Smooth muscle cell (in vitro differentiated cells): ENCODE measurements at regions not wholly inside any gene's neighbourhood (a gene's known extent, or its start where the extent isn't known, plus 50 kb on each side); places are given as distances from the start of the nearest gene placed in this dataset.

Experiments
- DNase-seq: peaks from one replicate; lab custom pipeline; 2025; ENCODE audit not compliant: unreplicated experiment; lab: John Stamatoyannopoulos, UW
- H2AFZ ChIP-seq: fragments of 200-600 bp; sonication (generic); 2 replicates; pipeline ENCODE4 v1.6.0; 2016; ENCODE audit warnings: antibody characterized with exemption, low read depth, mild to moderate bottlenecking
- H3F3A ChIP-seq: fragments of 200-600 bp; sonication (generic); 2 replicates; pipeline ENCODE4 v1.6.0; 2017; ENCODE audit warnings: antibody characterized with exemption, low read depth
- H3K27ac ChIP-seq: fragments of 200-600 bp; sonication (generic); 2 replicates; pipeline ENCODE4 v1.5.1; 2016; ENCODE audit warnings: low read depth, mild to moderate bottlenecking
- H3K27me3 ChIP-seq: fragments of 200-600 bp; sonication (generic); 2 replicates; pipeline ENCODE4 v1.6.1; 2016; ENCODE audit warnings: low read depth, mild to moderate bottlenecking
- H3K36me3 ChIP-seq: fragments of 200-600 bp; sonication (generic); 2 replicates; pipeline ENCODE4 v1.5.1; 2016; ENCODE audit warnings: low read depth
- H3K4me1 ChIP-seq: fragments of 200-600 bp; sonication (generic); 2 replicates; pipeline ENCODE4 v1.5.1; 2016; ENCODE audit warnings: low read depth
- H3K4me2 ChIP-seq: fragments of 200-600 bp; sonication (generic); 2 replicates; pipeline ENCODE4 v1.6.0; 2016; ENCODE audit warnings: mild to moderate bottlenecking
- H3K4me3 ChIP-seq: fragments of 200-600 bp; sonication (generic); 2 replicates; pipeline ENCODE4 v1.5.1; 2016; ENCODE audit warnings: mild to moderate bottlenecking
- H3K79me2 ChIP-seq: fragments of 200-600 bp; sonication (generic); 2 replicates; pipeline ENCODE4 v1.6.0; 2016; ENCODE audit warnings: low read depth, mild to moderate bottlenecking
- H3K9ac ChIP-seq: fragments of 200-600 bp; sonication (generic); 2 replicates; pipeline ENCODE4 v1.6.0; 2016; ENCODE audit warnings: low read depth
- H3K9me3 ChIP-seq: fragments of 200-600 bp; sonication (generic); replicated peaks from 2 replicates; pipeline ENCODE4 v1.5.1; 2016; ENCODE audit warnings: low read depth
- H4K20me1 ChIP-seq: fragments of 200-600 bp; sonication (generic); 2 replicates; pipeline ENCODE4 v1.6.0; 2016; ENCODE audit warnings: low read depth
- WGBS: methylation state at CpG from one replicate; pipeline ENCODE4 v1.1.7; 2016; ENCODE audit warnings: low lambda C conversion rate; 5-methylcytosine and 5-hydroxymethylcytosine counted together
- TF ChIP-seq, protein P1 (sequence below): fragments of 200-600 bp; sonication (generic); IDR thresholded peaks from 2 replicates; pipeline ENCODE4 v1.5.1; 2017; ENCODE audit warnings: borderline replicate concordance, mild to moderate bottlenecking, antibody characterized with exemption; ENCODE audit not compliant: insufficient read depth, poor library complexity, severe bottlenecking

DNA sequence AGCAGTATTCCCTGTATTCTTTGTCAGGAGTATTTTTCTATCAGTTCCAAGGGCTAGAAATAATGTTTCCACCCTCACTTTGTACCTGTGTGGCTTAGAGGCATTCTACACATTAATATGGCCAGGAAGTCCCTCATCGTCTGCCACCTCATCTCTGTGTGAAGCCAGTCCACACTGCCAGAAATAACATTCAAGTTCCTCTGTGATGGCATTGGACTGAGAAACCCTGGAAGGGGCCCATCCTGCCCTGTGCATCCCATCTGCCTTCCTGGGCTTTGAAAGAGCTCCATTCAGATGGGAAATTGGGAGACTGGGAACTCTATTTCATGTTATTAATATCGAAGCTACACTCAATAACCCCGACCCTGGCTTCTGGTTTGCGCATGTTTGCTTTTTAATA, 497.2 kb upstream of the CDH5 start:
- no peaks in the 10 kb centered on the region for H3F3A ChIP-seq
- no peak overlapping the region for H3K4me2 ChIP-seq
- no peaks in the 10 kb centered on the region for H4K20me1 ChIP-seq
- H3K4me3 ChIP-seq: no peak overlapping the region
- no peak overlapping the region for H3K27ac ChIP-seq
- no peak overlapping the region for H3K9ac ChIP-seq
- no peak for DNase-seq
- no peaks in the 10 kb centered on the region for H3K36me3 ChIP-seq
- H3K27me3 ChIP-seq: peaks cover 8% of the 10 kb centered on the region
- TF ChIP-seq, protein P1, sequence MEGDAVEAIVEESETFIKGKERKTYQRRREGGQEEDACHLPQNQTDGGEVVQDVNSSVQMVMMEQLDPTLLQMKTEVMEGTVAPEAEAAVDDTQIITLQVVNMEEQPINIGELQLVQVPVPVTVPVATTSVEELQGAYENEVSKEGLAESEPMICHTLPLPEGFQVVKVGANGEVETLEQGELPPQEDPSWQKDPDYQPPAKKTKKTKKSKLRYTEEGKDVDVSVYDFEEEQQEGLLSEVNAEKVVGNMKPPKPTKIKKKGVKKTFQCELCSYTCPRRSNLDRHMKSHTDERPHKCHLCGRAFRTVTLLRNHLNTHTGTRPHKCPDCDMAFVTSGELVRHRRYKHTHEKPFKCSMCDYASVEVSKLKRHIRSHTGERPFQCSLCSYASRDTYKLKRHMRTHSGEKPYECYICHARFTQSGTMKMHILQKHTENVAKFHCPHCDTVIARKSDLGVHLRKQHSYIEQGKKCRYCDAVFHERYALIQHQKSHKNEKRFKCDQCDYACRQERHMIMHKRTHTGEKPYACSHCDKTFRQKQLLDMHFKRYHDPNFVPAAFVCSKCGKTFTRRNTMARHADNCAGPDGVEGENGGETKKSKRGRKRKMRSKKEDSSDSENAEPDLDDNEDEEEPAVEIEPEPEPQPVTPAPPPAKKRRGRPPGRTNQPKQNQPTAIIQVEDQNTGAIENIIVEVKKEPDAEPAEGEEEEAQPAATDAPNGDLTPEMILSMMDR: no peak
- no peaks in the 10 kb centered on the region for H3K9me3 ChIP-seq
- H2AFZ ChIP-seq: no peak overlapping the region
- 96% methylated on average over 4 of the region's 4 CpGs for WGBS
- no peaks in the 10 kb centered on the region for H3K4me1 ChIP-seq
- H3K79me2 ChIP-seq: no peaks in the 10 kb centered on the region

DNA sequence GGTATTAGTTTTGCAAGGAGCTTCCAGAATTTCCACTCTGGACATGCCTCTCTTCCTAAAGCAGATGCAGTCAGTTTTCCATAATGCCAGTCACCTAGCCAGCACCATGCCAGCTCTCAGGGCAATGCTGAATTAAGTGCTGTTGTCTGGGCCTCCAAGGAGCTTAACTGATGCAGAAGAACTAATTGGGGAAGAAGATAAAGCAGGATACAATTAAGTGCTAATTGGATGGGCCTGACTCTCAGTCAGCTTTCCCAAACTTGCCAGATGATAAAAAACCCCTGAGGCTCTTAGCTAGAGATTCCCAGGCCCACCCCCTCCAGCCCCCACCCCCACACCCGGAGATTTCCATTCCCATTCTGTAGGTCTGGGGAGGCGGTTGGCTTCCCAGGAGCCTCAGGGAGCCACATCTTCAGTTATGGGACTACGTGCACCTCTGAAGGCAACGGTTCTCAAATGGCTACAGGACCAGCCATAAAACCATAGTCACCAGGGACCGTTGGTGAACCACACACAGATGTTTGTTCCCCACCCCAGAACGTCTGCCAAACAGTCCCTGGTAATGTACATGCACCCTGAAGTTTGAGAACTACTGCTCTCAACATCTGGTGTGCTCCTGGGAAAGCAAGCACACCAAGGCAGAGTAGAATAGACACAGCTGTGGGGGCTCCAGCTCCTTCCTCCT, 499.1 kb upstream of the CDH5 start:
- WGBS: 57% methylated on average over 5 of the region's 6 CpGs
- Histone ChIP-seq H3K79me2 (no peaks in the 10 kb centered on the region), H4K20me1 (no peaks in the 10 kb centered on the region), H2AFZ (no peak overlapping the region), H3K36me3 (no peaks in the 10 kb centered on the region), H3K9me3 (no peaks in the 10 kb centered on the region), H3K27me3 (peaks cover 8% of the 10 kb centered on the region), H3K9ac (no peak overlapping the region), H3K4me2 (no peak overlapping the region), H3K4me1 (no peaks in the 10 kb centered on the region), H3F3A (no peaks in the 10 kb centered on the region), H3K27ac (no peak overlapping the region), H3K4me3 (no peak overlapping the region)
- TF ChIP-seq, protein P1: no peak
- no peak for DNase-seq

DNA sequence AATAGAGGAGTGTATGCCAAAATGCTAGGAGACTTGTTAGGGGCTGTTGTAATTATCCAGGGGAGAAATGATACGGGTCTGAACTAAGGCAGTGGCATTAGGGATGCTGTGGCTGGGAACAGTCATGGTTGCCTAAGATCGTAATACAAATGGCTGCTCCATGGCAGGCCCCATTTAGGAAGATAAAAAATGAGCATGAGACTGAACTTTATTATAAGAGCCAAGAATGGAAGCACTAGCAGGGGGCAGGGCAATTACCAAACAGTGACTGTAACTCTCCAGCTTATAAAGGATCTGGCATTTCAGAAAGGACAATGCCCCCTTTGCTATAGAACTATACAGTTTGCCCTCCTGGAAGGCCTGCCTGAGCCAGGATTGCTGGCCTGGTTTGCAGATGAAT, 503.3 kb upstream of the CDH5 start:
- no peaks in the 10 kb centered on the region for H3K4me1 ChIP-seq

More for the DNA sequence above, 503.3 kb upstream of the CDH5 start:
- Histone ChIP-seq H3K27ac (no peak overlapping the region), H3K79me2 (no peaks in the 10 kb centered on the region), H3K27me3 (no peaks in the 10 kb centered on the region), H3K9ac (no peak overlapping the region), H3K4me2 (no peak overlapping the region), H3K4me3 (no peak overlapping the region), H3K9me3 (no peaks in the 10 kb centered on the region), H2AFZ (no peak overlapping the region), H3F3A (no peaks in the 10 kb centered on the region), H4K20me1 (no peaks in the 10 kb centered on the region), H3K36me3 (no peaks in the 10 kb centered on the region)
- DNase-seq: no peak
- TF ChIP-seq, protein P1: no peak
- 96% methylated on average over 2 of the region's 2 CpGs for WGBS
